ENCODE measurements at regions not wholly inside any gene's neighbourhood (a gene's known extent, or its start where the extent isn't known, plus 50 kb on each side); places are given as distances from the start of the nearest gene placed in this dataset.
"Not testable (repeated sequence)": the region's sequence is repeated elsewhere in the genome, so short reads cannot be mapped to it uniquely, and the experiment has no call there.

GRCh38 chr1:187692799-187693198, 864.0 kb downstream of the PLA2G4A start:
- no peaks in the 10 kb centered on the region for H3F3A ChIP-seq (ENCODE audit: insufficient read depth, low read depth)
- no peak for DNase-seq
- ChIA-PET POLR2A (ENCODE audit: unreplicated experiment) (no interaction called here), CTCF (interaction anchor here (0.7 kb wide), 1 partner anchor 86 kb away, joined by 5 read pairs; no protein-coding TSS in a partner anchor)
- no peaks in the 10 kb centered on the region for H3K27me3 ChIP-seq (ENCODE audit: insufficient read depth, low read depth)
- H3K9me3 ChIP-seq (ENCODE audit: insufficient read depth, low read depth), result peaks cover 3% of the 10 kb centered on the region; the same call in 1 of the 2 replicates
- no peaks in the 10 kb centered on the region for H3K9me2 ChIP-seq (ENCODE audit: insufficient read depth)
- intact Hi-C loops (cut with micrococcal nuclease; ENCODE audit: unreplicated experiment), result no loop called here
- H3K4me2 ChIP-seq, result no peak overlapping the region
- H3K79me2 ChIP-seq (ENCODE audit: low read depth), result no peaks in the 10 kb centered on the region
- no peak for TF ChIP-seq CTCF (conservative IDR thresholded peaks at IDR 0.05)
- TF ChIP-seq EZH2 (IDR thresholded peaks at IDR 0.05; ENCODE audit: low read depth), result no peak
- BruUV-seq (replicated peaks), result no TSS peak
- no peaks in the 10 kb centered on the region for H3K36me3 ChIP-seq (ENCODE audit: low read depth)
- no peaks in the 10 kb centered on the region for H3K4me1 ChIP-seq (replicated peaks; ENCODE audit: insufficient read depth)
- H3K4me3 ChIP-seq, result no peak overlapping the region
- H3K27ac ChIP-seq, result no peak overlapping the region
- no peak overlapping the region for H2AFZ ChIP-seq
- H4K20me1 ChIP-seq (ENCODE audit: insufficient read depth), result no peaks in the 10 kb centered on the region

GRCh38 chr1:187696073-187696472, 867.3 kb downstream of the PLA2G4A start:
- intact Hi-C loops (cut with micrococcal nuclease; ENCODE audit: unreplicated experiment), result no loop called here
- Histone ChIP-seq H3K27me3 (ENCODE audit: insufficient read depth, low read depth) (no peaks in the 10 kb centered on the region), H3K4me2 (no peak overlapping the region), H3K27ac (no peak overlapping the region), H3K79me2 (ENCODE audit: low read depth) (no peaks in the 10 kb centered on the region), H3K4me1 (replicated peaks; ENCODE audit: insufficient read depth) (no peaks in the 10 kb centered on the region), H3F3A (ENCODE audit: insufficient read depth, low read depth) (no peaks in the 10 kb centered on the region), H3K36me3 (ENCODE audit: low read depth) (no peaks in the 10 kb centered on the region), H3K4me3 (no peak overlapping the region), H3K9me3 (ENCODE audit: insufficient read depth, low read depth) (no peaks in the 10 kb centered on the region), H2AFZ (no peak overlapping the region), H3K9me2 (ENCODE audit: insufficient read depth) (no peaks in the 10 kb centered on the region), H4K20me1 (ENCODE audit: insufficient read depth) (no peaks in the 10 kb centered on the region)
- no peak for DNase-seq
- TF ChIP-seq CTCF (conservative IDR thresholded peaks at IDR 0.05) (no peak), EZH2 (IDR thresholded peaks at IDR 0.05; ENCODE audit: low read depth) (no peak)
- POLR2A ChIA-PET (ENCODE audit: unreplicated experiment), result interaction anchor here (0.6 kb wide), 1 partner anchor 791 kb away, joined by 10 read pairs; no protein-coding TSS in a partner anchor
- no TSS peak for BruUV-seq (replicated peaks)
- CTCF ChIA-PET, result no interaction called here

- H3K9me3 ChIP-seq (ENCODE audit: insufficient read depth, low read depth); DNase-seq; POLR2A ChIA-PET (ENCODE audit: unreplicated experiment); H3K4me1 ChIP-seq (replicated peaks; ENCODE audit: insufficient read depth); H3K9me2 ChIP-seq (ENCODE audit: insufficient read depth); H3K27ac ChIP-seq; CTCF ChIA-PET; H3K79me2 ChIP-seq (ENCODE audit: low read depth); H3K4me3 ChIP-seq; H3K27me3 ChIP-seq (ENCODE audit: insufficient read depth, low read depth); H3K4me2 ChIP-seq; H3F3A ChIP-seq (ENCODE audit: insufficient read depth, low read depth); BruUV-seq (replicated peaks); H2AFZ ChIP-seq; H3K36me3 ChIP-seq (ENCODE audit: low read depth); intact Hi-C loops (cut with micrococcal nuclease; ENCODE audit: unreplicated experiment); H4K20me1 ChIP-seq (ENCODE audit: insufficient read depth): not testable (repeated sequence)
Observed at GRCh38 chr1:187703138-187704130, 874.7 kb downstream of the PLA2G4A start.

All from PC-9 (cell line).